HUES48 (cell line): ENCODE measurements at regions not wholly inside any gene's neighbourhood (a gene's known extent, or its start where the extent isn't known, plus 50 kb on each side); places are given as distances from the start of the nearest gene placed in this dataset.

Source experiments
- H3K27ac ChIP-seq: one replicate; pipeline ENCODE4 v1.7.0; 2013; ENCODE audit warnings: low read depth, low read length, inconsistent platforms
- H3K27me3 ChIP-seq: 2 replicates; pipeline ENCODE4 v1.6.1; 2013; ENCODE audit warnings: mild to moderate bottlenecking, low read length; ENCODE audit not compliant: control insufficient read depth, insufficient read depth
- H3K36me3 ChIP-seq: 2 replicates; pipeline ENCODE4 v1.6.1; 2013; ENCODE audit warnings: low read length; ENCODE audit not compliant: control insufficient read depth, insufficient read depth
- H3K4me1 ChIP-seq: 2 replicates; pipeline ENCODE4 v1.6.1; 2013; ENCODE audit warnings: mild to moderate bottlenecking, low read length; ENCODE audit not compliant: control insufficient read depth, insufficient read depth
- H3K4me3 ChIP-seq: 2 replicates; pipeline ENCODE4 v1.5.1; 2013; ENCODE audit warnings: mild to moderate bottlenecking, low read depth, low read length
- H3K9ac ChIP-seq: 2 replicates; pipeline ENCODE4 v1.6.1; 2013; ENCODE audit warnings: mild to moderate bottlenecking, low read depth, low read length, moderate library complexity
- H3K9me3 ChIP-seq: 2 replicates; pipeline ENCODE4 v1.6.1; 2013; ENCODE audit warnings: low read length; ENCODE audit not compliant: control insufficient read depth, insufficient read depth

GRCh38 chr6:113481458-113481857 lies 375.7 kb upstream of the MARCKS start:
- Histone ChIP-seq H3K4me3 (no peak overlapping the region), H3K9ac (no peak overlapping the region), H3K27me3 (no peaks in the 10 kb centered on the region)

GRCh38 chr6:113481910-113482309 lies 375.2 kb upstream of the MARCKS start:
- Histone ChIP-seq H3K4me1 (no peaks in the 10 kb centered on the region), H3K9ac (no peak overlapping the region), H3K27me3 (no peaks in the 10 kb centered on the region), H3K9me3 (no peaks in the 10 kb centered on the region), H3K4me3 (no peak overlapping the region), H3K27ac (no peak overlapping the region), H3K36me3 (no peaks in the 10 kb centered on the region)

More at GRCh38 chr6:113481458-113481857, 375.7 kb upstream of the MARCKS start:
- Histone ChIP-seq H3K4me1 (0 out of 2 replicates have a peak, but pooled peaks cover 3% of the 10 kb centered on the region), H3K9me3 (no peaks in the 10 kb centered on the region), H3K36me3 (no peaks in the 10 kb centered on the region), H3K27ac (no peak overlapping the region)

GRCh38 chr6:113482771-113483170 lies 374.4 kb upstream of the MARCKS start:
- Histone ChIP-seq H3K9ac (no peak overlapping the region), H3K36me3 (no peaks in the 10 kb centered on the region), H3K27me3 (no peaks in the 10 kb centered on the region), H3K4me3 (no peak overlapping the region), H3K4me1 (no peaks in the 10 kb centered on the region), H3K9me3 (no peaks in the 10 kb centered on the region), H3K27ac (no peak overlapping the region)

- H3K27ac ChIP-seq: no peak overlapping the region
- H3K9me3 ChIP-seq: no peaks in the 10 kb centered on the region
- no peaks in the 10 kb centered on the region for H3K36me3 ChIP-seq
- no peak overlapping the region for H3K4me3 ChIP-seq
- H3K9ac ChIP-seq: no peak overlapping the region
- no peaks in the 10 kb centered on the region for H3K4me1 ChIP-seq
- no peaks in the 10 kb centered on the region for H3K27me3 ChIP-seq
These were observed 370.9 kb upstream of the MARCKS start for GRCh38 chr6:113486199-113486598.

- H3K4me1 ChIP-seq: no peaks in the 10 kb centered on the region
- no peak overlapping the region for H3K27ac ChIP-seq
- no peak overlapping the region for H3K4me3 ChIP-seq
- H3K27me3 ChIP-seq: no peaks in the 10 kb centered on the region
- H3K36me3 ChIP-seq: no peaks in the 10 kb centered on the region
- H3K9me3 ChIP-seq: no peaks in the 10 kb centered on the region
- H3K9ac ChIP-seq: no peak overlapping the region
These were observed 369.6 kb upstream of the MARCKS start for GRCh38 chr6:113487489-113488058.

- H3K4me1 ChIP-seq: no peaks in the 10 kb centered on the region
- H3K9ac ChIP-seq: no peak overlapping the region
- no peak overlapping the region for H3K27ac ChIP-seq
- H3K36me3 ChIP-seq: no peaks in the 10 kb centered on the region
- H3K9me3 ChIP-seq: no peaks in the 10 kb centered on the region
- no peaks in the 10 kb centered on the region for H3K27me3 ChIP-seq
- H3K4me3 ChIP-seq: no peak overlapping the region
These were observed 369.1 kb upstream of the MARCKS start for GRCh38 chr6:113488061-113488460.

- no peaks in the 10 kb centered on the region for H3K4me1 ChIP-seq
- no peak overlapping the region for H3K9ac ChIP-seq
- no peak overlapping the region for H3K4me3 ChIP-seq
- no peaks in the 10 kb centered on the region for H3K36me3 ChIP-seq
- no peaks in the 10 kb centered on the region for H3K27me3 ChIP-seq
- no peaks in the 10 kb centered on the region for H3K9me3 ChIP-seq
- H3K27ac ChIP-seq: no peak overlapping the region
These were observed 368.1 kb upstream of the MARCKS start for GRCh38 chr6:113488812-113489685.

- H3K36me3 ChIP-seq: no peaks in the 10 kb centered on the region
- no peaks in the 10 kb centered on the region for H3K9me3 ChIP-seq
- no peak overlapping the region for H3K4me3 ChIP-seq
- H3K27ac ChIP-seq: no peak overlapping the region
- H3K9ac ChIP-seq: no peak overlapping the region
- no peaks in the 10 kb centered on the region for H3K27me3 ChIP-seq
- no peaks in the 10 kb centered on the region for H3K4me1 ChIP-seq
These were observed 367.0 kb upstream of the MARCKS start for GRCh38 chr6:113489952-113490746.

- Histone ChIP-seq H3K36me3 (no peaks in the 10 kb centered on the region), H3K4me1 (no peaks in the 10 kb centered on the region), H3K4me3 (no peak overlapping the region), H3K9me3 (no peaks in the 10 kb centered on the region), H3K27ac (no peak overlapping the region), H3K9ac (no peak overlapping the region), H3K27me3 (no peaks in the 10 kb centered on the region)
These were observed 365.8 kb upstream of the MARCKS start for GRCh38 chr6:113491376-113491775.

GRCh38 chr6:113493991-113494390 lies 363.2 kb upstream of the MARCKS start:
- H3K27ac ChIP-seq: no peak overlapping the region
- H3K27me3 ChIP-seq: no peaks in the 10 kb centered on the region
- no peak overlapping the region for H3K9ac ChIP-seq
- no peaks in the 10 kb centered on the region for H3K36me3 ChIP-seq
- H3K4me1 ChIP-seq: no peaks in the 10 kb centered on the region
- H3K9me3 ChIP-seq: no peaks in the 10 kb centered on the region
- no peak overlapping the region for H3K4me3 ChIP-seq

- H3K9ac ChIP-seq: no peak overlapping the region
- H3K4me3 ChIP-seq: no peak overlapping the region
- H3K36me3 ChIP-seq: no peaks in the 10 kb centered on the region
- no peaks in the 10 kb centered on the region for H3K9me3 ChIP-seq
- H3K27me3 ChIP-seq: no peaks in the 10 kb centered on the region
- no peak overlapping the region for H3K27ac ChIP-seq
- no peaks in the 10 kb centered on the region for H3K4me1 ChIP-seq
These were observed 361.6 kb upstream of the MARCKS start for GRCh38 chr6:113495521-113495920.
